Stimulated activated CD8-positive, alpha-beta memory T cell treated with anti-CD3 and anti-CD28 coated beads, Interleukin-15, amount 100 ng/mL, for 48 hours (primary cell): ENCODE measurements at regions not wholly inside any gene's neighbourhood (a gene's known extent, or its start where the extent isn't known, plus 50 kb on each side); places are given as distances from the start of the nearest gene placed in this dataset.
"Not testable (repeated sequence)": the region's sequence is repeated elsewhere in the genome, so short reads cannot be mapped to it uniquely, and the experiment has no call there.

ENCODE experiments used
- DNase-seq, 2 donors: peaks; one replicate each; pipeline ENCODE4 v3.0.0-alpha.2; 2020; ENCODE audit warnings: low read depth in 2 of 2

- DNase-seq = no peak
Measured at GRCh38 chr3:132084982-132085381, 50.2 kb upstream of the CPNE4 start.

GRCh38 chr3:132087356-132087755, 52.5 kb upstream of the CPNE4 start:
- DNase-seq = no peak

GRCh38 chr3:132088291-132088690, 53.5 kb upstream of the CPNE4 start:
- DNase-seq = no peak

- DNase-seq = no peak
Measured at GRCh38 chr3:132090921-132091320, 56.1 kb upstream of the CPNE4 start.

GRCh38 chr3:132116601-132117000, 81.8 kb upstream of the CPNE4 start:
- DNase-seq = no peak

- no peak for DNase-seq
Measured at GRCh38 chr3:132117642-132118041, 82.8 kb upstream of the CPNE4 start.

GRCh38 chr3:132119531-132119930, 84.7 kb upstream of the CPNE4 start:
- no peak for DNase-seq

GRCh38 chr3:132124096-132124495, 89.3 kb upstream of the CPNE4 start:
- no peak for DNase-seq

- DNase-seq = no peak
Measured at GRCh38 chr3:132124651-132125284, 90.0 kb upstream of the CPNE4 start.

- DNase-seq = no peak
Measured at GRCh38 chr3:132134611-132135010, 99.8 kb upstream of the CPNE4 start.

- DNase-seq = no peak
Measured at GRCh38 chr3:132135628-132136333, 101.0 kb upstream of the CPNE4 start.

- DNase-seq = no peak
Measured at GRCh38 chr3:132136334-132136716, 101.5 kb upstream of the CPNE4 start.

GRCh38 chr3:132136902-132137301, 102.1 kb upstream of the CPNE4 start:
- not testable (repeated sequence) for DNase-seq

- no peak for DNase-seq
Measured at GRCh38 chr3:132145833-132146232, 111.0 kb upstream of the CPNE4 start.

GRCh38 chr3:132154619-132155018, 119.8 kb upstream of the CPNE4 start:
- DNase-seq = no peak

- DNase-seq = no peak
Measured at GRCh38 chr3:132159145-132159544, 124.3 kb upstream of the CPNE4 start.

- DNase-seq = no peak
Measured at GRCh38 chr3:132160198-132160597, 125.4 kb upstream of the CPNE4 start.

- DNase-seq = no peak
Measured at GRCh38 chr3:132161608-132162007, 126.8 kb upstream of the CPNE4 start.

GRCh38 chr3:132164469-132165092, 129.8 kb upstream of the CPNE4 start:
- no peak for DNase-seq

GRCh38 chr3:132167870-132168269, 133.1 kb upstream of the CPNE4 start:
- no peak for DNase-seq

GRCh38 chr3:132174500-132174899, 139.7 kb upstream of the CPNE4 start:
- DNase-seq = no peak

- no peak for DNase-seq
Measured at GRCh38 chr3:132180337-132180791, 136.8 kb upstream of the ACP3 start.

GRCh38 chr3:132183811-132184210, 133.4 kb upstream of the ACP3 start:
- no peak for DNase-seq
